ENCODE measurements at regions not wholly inside any gene's neighbourhood (a gene's known extent, or its start where the extent isn't known, plus 50 kb on each side); places are given as distances from the start of the nearest gene placed in this dataset.
A peak's percentile ranks its signal among the peaks of the same experiment; 100 is the strongest.

- intact Hi-C loops (cut with DNase I), result no loop called here
- Histone ChIP-seq H3K9me3 (no peaks in the 10 kb centered on the region), H3K36me3 (no peaks in the 10 kb centered on the region), H3K27ac (no peak overlapping the region), H3K4me1 (no peaks in the 10 kb centered on the region), H3K27me3 (no peaks in the 10 kb centered on the region), H3K4me3 (no peak overlapping the region)
- no peak for DNase-seq (ENCODE audit: low spot score in 2 of 2)
- no peak for TF ChIP-seq CTCF (IDR thresholded peaks at IDR 0.05)
These were observed 64.6 kb upstream of the ELOVL5 start for GRCh38 chr6:53413326-53413725.

GRCh38 chr6:53412751-53413150 lies 64.0 kb upstream of the ELOVL5 start:
- no peaks in the 10 kb centered on the region for H3K9me3 ChIP-seq
- H3K36me3 ChIP-seq, result no peaks in the 10 kb centered on the region
- no peaks in the 10 kb centered on the region for H3K27me3 ChIP-seq
- no peak overlapping the region for H3K4me3 ChIP-seq
- no peak for TF ChIP-seq CTCF (IDR thresholded peaks at IDR 0.05)
- H3K27ac ChIP-seq, result no peak overlapping the region
- intact Hi-C loops (cut with DNase I), result no loop called here
- DNase-seq (ENCODE audit: low spot score in 2 of 2), result no peak
- no peaks in the 10 kb centered on the region for H3K4me1 ChIP-seq

- no peak for DNase-seq (ENCODE audit: low spot score in 2 of 2)
- H3K4me1 ChIP-seq, result no peaks in the 10 kb centered on the region
- no peak for TF ChIP-seq CTCF (IDR thresholded peaks at IDR 0.05)
- H3K36me3 ChIP-seq, result no peaks in the 10 kb centered on the region
- H3K27ac ChIP-seq, result no peak overlapping the region
- no peaks in the 10 kb centered on the region for H3K27me3 ChIP-seq
- intact Hi-C loops (cut with DNase I), result no loop called here
- no peaks in the 10 kb centered on the region for H3K9me3 ChIP-seq
- no peak overlapping the region for H3K4me3 ChIP-seq
These were observed 63.4 kb upstream of the ELOVL5 start for GRCh38 chr6:53412021-53412715.

- Histone ChIP-seq H3K9me3 (no peaks in the 10 kb centered on the region), H3K27ac (no peak overlapping the region), H3K36me3 (no peaks in the 10 kb centered on the region), H3K4me3 (no peak overlapping the region), H3K4me1 (no peaks in the 10 kb centered on the region), H3K27me3 (no peaks in the 10 kb centered on the region)
- DNase-seq (ENCODE audit: low spot score in 2 of 2), result no peak
- TF ChIP-seq CTCF (IDR thresholded peaks at IDR 0.05), result no peak
- intact Hi-C loops (cut with DNase I), result loop anchor here (2.0 kb wide), 1 partner anchor 239 kb away; no protein-coding TSS in a partner anchor
These were observed 62.7 kb upstream of the ELOVL5 start for GRCh38 chr6:53411451-53411850.

- H3K27ac ChIP-seq, result no peak overlapping the region
- no peak for DNase-seq (ENCODE audit: low spot score in 2 of 2)
- TF ChIP-seq CTCF (IDR thresholded peaks at IDR 0.05), result peak; percentile 36 to 77 (median 61)
- intact Hi-C loops (cut with DNase I), result loop anchor here (2.0 kb wide), 1 partner anchor 238 kb away; no protein-coding TSS in a partner anchor
- no peaks in the 10 kb centered on the region for H3K4me1 ChIP-seq
- no peak overlapping the region for H3K4me3 ChIP-seq
- no peaks in the 10 kb centered on the region for H3K36me3 ChIP-seq
- H3K27me3 ChIP-seq, result no peaks in the 10 kb centered on the region
- no peaks in the 10 kb centered on the region for H3K9me3 ChIP-seq
These were observed 61.9 kb upstream of the ELOVL5 start for GRCh38 chr6:53410508-53411258.
